Pons (tissue), 1 donor: ENCODE measurements at regions not wholly inside any gene's neighbourhood (a gene's known extent, or its start where the extent isn't known, plus 50 kb on each side); places are given as distances from the start of the nearest gene placed in this dataset.
"Not testable (repeated sequence)": the region's sequence is repeated elsewhere in the genome, so short reads cannot be mapped to it uniquely, and the experiment has no call there.

Experiments used
- DNase-seq: peaks from one replicate; pipeline ENCODE4 v3.0.0-alpha.2; 2016; ENCODE audit warnings: low spot score

- no peak for DNase-seq
These were observed 128.1 kb upstream of the HS3ST4 start for GRCh38 chr16:25563700-25564099.

- DNase-seq: not testable (repeated sequence)
These were observed 130.0 kb upstream of the HS3ST4 start for GRCh38 chr16:25561723-25562122.

- DNase-seq: not testable (repeated sequence)
These were observed 134.8 kb upstream of the HS3ST4 start for GRCh38 chr16:25556968-25557312.

GRCh38 chr16:25556289-25556967 is 135.3 kb upstream of the HS3ST4 start:
- not testable (repeated sequence) for DNase-seq

GRCh38 chr16:25553711-25554436 is 137.9 kb upstream of the HS3ST4 start:
- DNase-seq: no peak

- DNase-seq: no peak
These were observed 141.1 kb upstream of the HS3ST4 start for GRCh38 chr16:25550647-25551046.

- DNase-seq: no peak
These were observed 145.0 kb upstream of the HS3ST4 start for GRCh38 chr16:25546791-25547190.

GRCh38 chr16:25544294-25544693 is 147.5 kb upstream of the HS3ST4 start:
- no peak for DNase-seq

- DNase-seq: no peak
These were observed 149.5 kb upstream of the HS3ST4 start for GRCh38 chr16:25542306-25542705.

- DNase-seq: not testable (repeated sequence)
These were observed 152.0 kb upstream of the HS3ST4 start for GRCh38 chr16:25539767-25540166.

- no peak for DNase-seq
These were observed 168.6 kb upstream of the HS3ST4 start for GRCh38 chr16:25523183-25523582.

- DNase-seq: no peak
These were observed 179.7 kb upstream of the HS3ST4 start for GRCh38 chr16:25512041-25512440.

GRCh38 chr16:25509456-25509855 is 182.3 kb upstream of the HS3ST4 start:
- DNase-seq: no peak

GRCh38 chr16:25501530-25502255 is 190.1 kb upstream of the HS3ST4 start:
- DNase-seq: peak; percentile 13

- DNase-seq: no peak
These were observed 197.5 kb upstream of the HS3ST4 start for GRCh38 chr16:25494292-25494691.

- DNase-seq: no peak
These were observed 198.5 kb upstream of the HS3ST4 start for GRCh38 chr16:25493136-25493811.

- no peak for DNase-seq
These were observed 203.3 kb upstream of the HS3ST4 start for GRCh38 chr16:25488435-25488834.

- DNase-seq: no peak
These were observed 203.9 kb upstream of the HS3ST4 start for GRCh38 chr16:25487888-25488287.

- no peak for DNase-seq
These were observed 210.1 kb upstream of the HS3ST4 start for GRCh38 chr16:25481636-25482035.

GRCh38 chr16:25478476-25478875 is 213.3 kb upstream of the HS3ST4 start:
- DNase-seq: no peak

- DNase-seq: no peak
These were observed 206.4 kb upstream of the ZKSCAN2 start for GRCh38 chr16:25464058-25464457.

GRCh38 chr16:25449802-25450201 is 192.2 kb upstream of the ZKSCAN2 start:
- no peak for DNase-seq

- no peak for DNase-seq
These were observed 186.3 kb upstream of the ZKSCAN2 start for GRCh38 chr16:25443994-25444393.
